DND-41 (cell line): ENCODE measurements at regions not wholly inside any gene's neighbourhood (a gene's known extent, or its start where the extent isn't known, plus 50 kb on each side); places are given as distances from the start of the nearest gene placed in this dataset.

ENCODE experiments used
- ATAC-seq: fragments of 200-7000 bp; cut with Tn5 transposase; 3 replicates; pipeline ENCODE4 v1.9.1; 2021; ENCODE audit warnings: low read depth; ENCODE audit not compliant: insufficient read depth
- DNase-seq: peaks from one replicate; pipeline ENCODE4 v3.0.0-alpha.2; 2020
- H2AFZ ChIP-seq: 2 replicates; pipeline ENCODE4 v1.6.0; 2012; ENCODE audit warnings: low read depth, low read length
- H3K27ac ChIP-seq: 2 replicates; pipeline ENCODE4 v1.5.1; 2012; ENCODE audit warnings: low read length, inconsistent platforms
- H3K27me3 ChIP-seq: fragments of 200-600 bp; sonication (generic); 2 replicates; pipeline ENCODE4 v1.6.0; 2012; ENCODE audit warnings: low read length, mild to moderate bottlenecking, inconsistent platforms; ENCODE audit not compliant: insufficient read depth, poor library complexity
- H3K36me3 ChIP-seq: 2 replicates; pipeline ENCODE4 v1.5.1; 2012; ENCODE audit warnings: low read length, inconsistent platforms; ENCODE audit not compliant: insufficient read depth
- H3K4me1 ChIP-seq: 2 replicates; pipeline ENCODE4 v1.5.1; 2012; ENCODE audit warnings: mild to moderate bottlenecking, low read length; ENCODE audit not compliant: insufficient read depth
- H3K4me2 ChIP-seq: 2 replicates; pipeline ENCODE4 v1.6.0; 2012; ENCODE audit warnings: mild to moderate bottlenecking, moderate library complexity, low read length, inconsistent platforms; ENCODE audit not compliant: insufficient read depth
- H3K4me3 ChIP-seq, 2 experiments: fragments of 200-600 bp in 1 of 2; shearing (Covaris generic) in 1 of 2; 2 replicates each; pipeline ENCODE4 v1.5.1; 2012 to 2016; ENCODE audit warnings: inconsistent platforms in 2 of 2, low read length in 2 of 2, mild to moderate bottlenecking in 2 of 2, low read depth in 1 of 2, moderate library complexity in 1 of 2
- H3K79me2 ChIP-seq: 2 replicates; pipeline ENCODE4 v1.6.0; 2012; ENCODE audit warnings: low read length, inconsistent platforms; ENCODE audit not compliant: insufficient read depth
- H3K9ac ChIP-seq: 2 replicates; pipeline ENCODE4 v1.6.0; 2012; ENCODE audit warnings: low read depth, mild to moderate bottlenecking, inconsistent platforms, low read length, moderate library complexity
- H3K9me3 ChIP-seq: 2 replicates; pipeline ENCODE4 v1.5.1; 2012; ENCODE audit warnings: low read length, moderate library complexity, mild to moderate bottlenecking, inconsistent platforms; ENCODE audit not compliant: insufficient read depth, severe bottlenecking
- H4K20me1 ChIP-seq: 2 replicates; pipeline ENCODE4 v1.6.0; 2012; ENCODE audit warnings: low read length; ENCODE audit not compliant: insufficient read depth
- EZH2 ChIP-seq: IDR thresholded peaks from 3 replicates; pipeline ENCODE4 v1.6.1; 2012; ENCODE audit warnings: borderline replicate concordance, low read depth, mild to moderate bottlenecking, moderate library complexity, low read length, inconsistent platforms; ENCODE audit not compliant: severe bottlenecking
- TF ChIP-seq, protein P1 (sequence below): IDR thresholded peaks from 2 replicates; pipeline ENCODE4 v1.5.1; 2012; ENCODE audit warnings: borderline replicate concordance, low read length, moderate library complexity, mild to moderate bottlenecking; ENCODE audit not compliant: poor library complexity, severe bottlenecking; ENCODE audit errors: extremely low read depth

DNA sequence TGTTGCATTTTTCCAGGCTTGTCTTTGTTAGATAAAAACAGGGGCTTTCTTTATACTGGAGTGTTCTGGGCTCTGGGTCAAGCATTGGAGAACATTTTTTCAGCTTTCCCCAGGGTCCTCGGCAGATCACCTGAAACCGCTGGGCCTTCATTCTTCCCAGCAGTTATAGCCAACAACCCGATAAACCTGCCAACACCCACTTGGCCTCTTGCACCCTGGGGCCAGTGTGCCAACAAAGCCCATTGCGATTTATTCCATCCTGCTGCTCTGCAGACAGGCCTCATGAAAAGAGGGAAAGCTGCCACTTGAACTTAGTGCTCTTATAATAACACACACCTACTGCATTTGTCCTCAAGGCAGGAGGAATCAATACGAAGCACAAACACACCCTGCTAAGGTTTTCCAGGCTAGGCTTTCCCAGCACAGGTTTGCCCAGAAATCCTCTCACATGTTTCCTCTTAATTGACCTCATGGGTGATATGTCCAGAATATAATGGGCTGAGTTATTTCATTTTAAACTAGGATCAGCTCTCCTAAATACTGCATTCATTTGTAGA lies 669.3 kb downstream of the LIG4 start:
- Histone ChIP-seq H3K27ac (no peak overlapping the region), H4K20me1 (no peaks in the 10 kb centered on the region), H3K27me3 (no peaks in the 10 kb centered on the region), H3K9me3 (no peaks in the 10 kb centered on the region), H3K9ac (no peak overlapping the region), H3K79me2 (no peaks in the 10 kb centered on the region), H3K36me3 (no peaks in the 10 kb centered on the region), H3K4me1 (no peaks in the 10 kb centered on the region), H2AFZ (no peak overlapping the region), H3K4me3 (no peak overlapping the region), H3K4me2 (no peak overlapping the region)
- ATAC-seq (no peak), DNase-seq (no peak)
- no peak for TF ChIP-seq EZH2
- TF ChIP-seq, protein P1, sequence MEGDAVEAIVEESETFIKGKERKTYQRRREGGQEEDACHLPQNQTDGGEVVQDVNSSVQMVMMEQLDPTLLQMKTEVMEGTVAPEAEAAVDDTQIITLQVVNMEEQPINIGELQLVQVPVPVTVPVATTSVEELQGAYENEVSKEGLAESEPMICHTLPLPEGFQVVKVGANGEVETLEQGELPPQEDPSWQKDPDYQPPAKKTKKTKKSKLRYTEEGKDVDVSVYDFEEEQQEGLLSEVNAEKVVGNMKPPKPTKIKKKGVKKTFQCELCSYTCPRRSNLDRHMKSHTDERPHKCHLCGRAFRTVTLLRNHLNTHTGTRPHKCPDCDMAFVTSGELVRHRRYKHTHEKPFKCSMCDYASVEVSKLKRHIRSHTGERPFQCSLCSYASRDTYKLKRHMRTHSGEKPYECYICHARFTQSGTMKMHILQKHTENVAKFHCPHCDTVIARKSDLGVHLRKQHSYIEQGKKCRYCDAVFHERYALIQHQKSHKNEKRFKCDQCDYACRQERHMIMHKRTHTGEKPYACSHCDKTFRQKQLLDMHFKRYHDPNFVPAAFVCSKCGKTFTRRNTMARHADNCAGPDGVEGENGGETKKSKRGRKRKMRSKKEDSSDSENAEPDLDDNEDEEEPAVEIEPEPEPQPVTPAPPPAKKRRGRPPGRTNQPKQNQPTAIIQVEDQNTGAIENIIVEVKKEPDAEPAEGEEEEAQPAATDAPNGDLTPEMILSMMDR: no peak

DNA sequence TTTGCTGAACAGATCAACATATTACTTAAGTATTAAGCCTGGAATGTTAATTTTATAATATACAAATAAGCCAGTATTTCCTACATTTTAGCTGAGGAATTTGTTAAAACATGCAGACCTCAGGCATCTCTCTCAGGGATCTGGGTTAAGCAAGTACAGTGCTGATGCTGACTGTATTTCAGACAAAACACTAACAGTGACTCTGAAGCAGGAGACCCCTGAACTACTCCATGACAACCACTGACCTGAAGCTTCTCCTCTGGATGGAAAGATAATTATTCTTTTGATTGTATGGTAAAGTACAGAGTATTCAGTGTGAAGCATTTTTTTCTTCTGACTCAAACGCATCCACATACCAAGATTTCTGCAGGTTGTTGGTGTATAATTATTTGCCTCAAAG lies 680.8 kb downstream of the LIG4 start:
- TF ChIP-seq EZH2: no peak
- TF ChIP-seq, protein P1: no peak
- Histone ChIP-seq H3K4me3 (no peak overlapping the region), H2AFZ (no peak overlapping the region), H3K79me2 (no peaks in the 10 kb centered on the region), H3K27me3 (no peaks in the 10 kb centered on the region), H3K27ac (no peak overlapping the region), H4K20me1 (no peaks in the 10 kb centered on the region), H3K4me1 (no peaks in the 10 kb centered on the region), H3K9ac (no peak overlapping the region), H3K9me3 (no peaks in the 10 kb centered on the region), H3K4me2 (no peak overlapping the region), H3K36me3 (no peaks in the 10 kb centered on the region)
- DNase-seq (no peak), ATAC-seq (no peak)

DNA sequence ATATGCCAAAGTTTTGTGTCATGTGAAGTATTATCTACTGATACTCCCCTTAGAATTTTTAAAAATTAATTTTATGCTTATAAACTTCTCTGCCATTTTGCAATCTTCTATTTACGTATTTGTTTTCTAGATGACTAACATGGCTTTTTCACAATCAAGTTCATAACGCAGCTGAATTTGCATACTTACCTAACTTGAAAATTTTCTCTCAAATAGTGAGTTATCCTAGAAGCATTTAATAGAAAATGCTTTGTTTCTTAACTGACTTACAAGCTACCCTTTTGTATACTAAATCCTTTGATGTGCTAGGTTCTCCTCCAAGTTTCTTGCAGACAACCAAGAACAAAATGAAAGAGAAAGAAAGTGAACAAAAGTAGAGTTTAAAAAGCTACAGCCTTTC lies 683.5 kb downstream of the LIG4 start:
- Histone ChIP-seq H3K9ac (no peak overlapping the region), H3K9me3 (no peaks in the 10 kb centered on the region), H3K36me3 (no peaks in the 10 kb centered on the region), H3K27ac (no peak overlapping the region), H3K27me3 (no peaks in the 10 kb centered on the region), H2AFZ (no peak overlapping the region), H3K4me2 (no peak overlapping the region), H3K4me1 (no peaks in the 10 kb centered on the region), H4K20me1 (no peaks in the 10 kb centered on the region), H3K79me2 (no peaks in the 10 kb centered on the region), H3K4me3 (no peak overlapping the region)
- TF ChIP-seq, protein P1: no peak
- no peak for TF ChIP-seq EZH2
- no peak for DNase-seq
- no peak for ATAC-seq

DNA sequence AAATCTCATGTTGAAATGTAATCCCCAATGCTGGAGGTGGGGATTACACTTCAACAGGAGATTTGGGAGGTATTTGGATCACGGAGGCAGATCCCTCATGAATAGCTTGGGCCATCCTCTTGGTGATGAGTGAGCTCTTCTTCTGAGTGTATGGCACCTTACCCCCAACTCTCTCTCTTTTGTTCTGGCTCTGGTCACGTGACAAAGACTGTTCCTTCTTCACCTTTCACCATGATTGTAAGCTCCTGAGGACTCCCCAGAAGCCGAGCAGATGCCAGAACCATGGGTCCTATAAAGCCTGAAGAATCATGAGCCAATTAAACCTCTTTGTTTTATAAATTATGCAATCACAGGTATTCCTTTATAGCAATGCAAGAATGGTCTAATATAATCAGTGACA lies 684.2 kb downstream of the LIG4 start:
- H3K9me3 ChIP-seq: no peaks in the 10 kb centered on the region
- DNase-seq (no peak), ATAC-seq (no peak)
- no peaks in the 10 kb centered on the region for H3K4me1 ChIP-seq
- H2AFZ ChIP-seq: no peak overlapping the region
- H3K4me3 ChIP-seq: no peak overlapping the region
- H3K79me2 ChIP-seq: no peaks in the 10 kb centered on the region
- no peaks in the 10 kb centered on the region for H3K36me3 ChIP-seq
- TF ChIP-seq, protein P1: no peak
- TF ChIP-seq EZH2: no peak
- no peak overlapping the region for H3K27ac ChIP-seq
- no peak overlapping the region for H3K9ac ChIP-seq
- H3K4me2 ChIP-seq: no peak overlapping the region
- H4K20me1 ChIP-seq: no peaks in the 10 kb centered on the region
- no peaks in the 10 kb centered on the region for H3K27me3 ChIP-seq
